ENCODE measurements at regions not wholly inside any gene's neighbourhood (a gene's known extent, or its start where the extent isn't known, plus 50 kb on each side); places are given as distances from the start of the nearest gene placed in this dataset.

DNA sequence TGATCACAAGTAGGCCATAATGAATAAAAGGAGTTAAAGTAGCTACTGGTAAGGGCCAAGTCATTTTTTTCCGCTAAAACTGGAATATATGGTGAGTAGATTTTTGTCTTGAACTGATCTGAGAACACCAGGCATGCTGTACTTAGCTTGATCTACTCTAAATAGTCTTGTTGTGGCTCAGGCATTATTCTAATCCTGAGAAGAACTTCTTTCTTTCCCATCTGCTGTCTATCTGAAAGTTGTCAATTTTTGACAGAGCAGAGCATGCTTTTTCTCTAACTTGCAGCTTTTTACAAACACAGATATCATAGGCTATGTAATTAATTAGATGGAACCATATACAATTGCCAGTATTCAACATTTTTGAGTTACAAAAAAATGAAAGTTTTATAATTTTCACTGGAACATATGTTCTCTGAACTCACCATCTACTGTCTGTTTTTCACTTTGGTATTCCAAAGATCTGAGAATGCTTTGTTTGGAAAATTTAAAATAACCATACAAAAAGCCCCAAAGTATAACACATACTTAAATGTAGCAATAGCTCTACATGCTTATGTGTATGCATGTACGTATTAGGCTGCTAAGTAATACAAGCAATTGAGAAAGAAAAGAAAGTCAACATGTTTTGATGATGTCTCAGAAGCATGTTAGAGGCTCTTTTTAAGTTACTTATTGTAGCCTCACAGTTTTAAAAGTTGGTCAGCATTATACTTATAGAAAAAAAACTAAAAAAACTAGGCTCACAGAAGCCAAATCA, 542.7 kb upstream of the LUZP2 start:
- intact Hi-C loops (cut with DNase I, micrococcal nuclease) = no loop called here
- CTCF ChIA-PET = no interaction called here
- no peaks in the 10 kb centered on the region for H3K4me1 Mint-ChIP-seq (ENCODE audit: low read depth)

DNA sequence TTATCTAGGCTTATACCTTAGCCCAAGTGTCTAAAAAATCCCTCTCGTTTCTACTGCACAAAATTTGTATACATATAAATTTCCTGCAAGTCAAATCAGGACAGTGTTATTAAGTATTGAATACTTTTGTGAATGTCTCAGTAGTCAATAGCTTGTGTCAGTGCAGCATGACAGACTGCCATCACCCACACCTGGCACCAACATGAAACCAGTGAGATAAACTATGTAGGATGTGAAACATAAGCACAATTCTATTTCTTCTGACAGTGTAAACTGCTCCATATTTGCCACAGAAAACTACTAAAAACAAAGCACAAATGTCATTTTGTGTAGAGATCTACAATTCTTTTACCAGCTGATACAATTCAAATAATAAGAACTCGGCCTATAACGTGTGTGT, 542.1 kb upstream of the LUZP2 start:
- TF ChIP-seq, protein P1, sequence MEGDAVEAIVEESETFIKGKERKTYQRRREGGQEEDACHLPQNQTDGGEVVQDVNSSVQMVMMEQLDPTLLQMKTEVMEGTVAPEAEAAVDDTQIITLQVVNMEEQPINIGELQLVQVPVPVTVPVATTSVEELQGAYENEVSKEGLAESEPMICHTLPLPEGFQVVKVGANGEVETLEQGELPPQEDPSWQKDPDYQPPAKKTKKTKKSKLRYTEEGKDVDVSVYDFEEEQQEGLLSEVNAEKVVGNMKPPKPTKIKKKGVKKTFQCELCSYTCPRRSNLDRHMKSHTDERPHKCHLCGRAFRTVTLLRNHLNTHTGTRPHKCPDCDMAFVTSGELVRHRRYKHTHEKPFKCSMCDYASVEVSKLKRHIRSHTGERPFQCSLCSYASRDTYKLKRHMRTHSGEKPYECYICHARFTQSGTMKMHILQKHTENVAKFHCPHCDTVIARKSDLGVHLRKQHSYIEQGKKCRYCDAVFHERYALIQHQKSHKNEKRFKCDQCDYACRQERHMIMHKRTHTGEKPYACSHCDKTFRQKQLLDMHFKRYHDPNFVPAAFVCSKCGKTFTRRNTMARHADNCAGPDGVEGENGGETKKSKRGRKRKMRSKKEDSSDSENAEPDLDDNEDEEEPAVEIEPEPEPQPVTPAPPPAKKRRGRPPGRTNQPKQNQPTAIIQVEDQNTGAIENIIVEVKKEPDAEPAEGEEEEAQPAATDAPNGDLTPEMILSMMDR (IDR thresholded peaks at IDR 0.05) = no peak
- intact Hi-C loops (cut with DNase I, micrococcal nuclease) = no loop called here
- H3K27me3 ChIP-seq (ENCODE audit: control insufficient read depth in 1 of 2, insufficient read depth in 2 of 2, low read length in 2 of 2) = no peaks in the 10 kb centered on the region
- H3K9me3 Mint-ChIP-seq = peaks cover 7% of the 10 kb centered on the region
- no peaks in the 10 kb centered on the region for H3K36me3 ChIP-seq (ENCODE audit: insufficient read depth, low read length)
- no peak overlapping the region for H3K27ac Mint-ChIP-seq
- no peak overlapping the region for H3K4me3 ChIP-seq (ENCODE audit: low read length)
- no peaks in the 10 kb centered on the region for H3K4me1 ChIP-seq (ENCODE audit: insufficient read depth, low read length)
- H3K9me3 ChIP-seq (ENCODE audit: control insufficient read depth in 1 of 2, insufficient read depth in 1 of 2, low read length in 2 of 2) = no peaks in the 10 kb centered on the region
- H3K27me3 Mint-ChIP-seq = no peaks in the 10 kb centered on the region
- DNase-seq (no peak), ATAC-seq (ENCODE audit: poor library complexity) (no peak)
- no peak overlapping the region for H3K27ac ChIP-seq (ENCODE audit: low read depth in 1 of 2, low read length in 2 of 2)
- no peaks in the 10 kb centered on the region for H3K36me3 Mint-ChIP-seq (ENCODE audit: low read depth)
- ChIA-PET CTCF (no interaction called here), POLR2A (no interaction called here)
- no peak overlapping the region for H3K4me3 Mint-ChIP-seq
- H3K4me1 Mint-ChIP-seq (ENCODE audit: low read depth) = no peaks in the 10 kb centered on the region

More for the DNA sequence above, 542.7 kb upstream of the LUZP2 start:
- H3K27me3 ChIP-seq (ENCODE audit: control insufficient read depth in 1 of 2, insufficient read depth in 2 of 2, low read length in 2 of 2) = no peaks in the 10 kb centered on the region
- Mint-ChIP-seq H3K36me3 (ENCODE audit: low read depth) (no peaks in the 10 kb centered on the region), H3K9me3 (peaks cover 7% of the 10 kb centered on the region), H3K4me3 (no peak overlapping the region), H3K27me3 (no peaks in the 10 kb centered on the region), H3K27ac (no peak overlapping the region)
- H3K36me3 ChIP-seq (ENCODE audit: insufficient read depth, low read length) = no peaks in the 10 kb centered on the region
- H3K4me1 ChIP-seq (ENCODE audit: insufficient read depth, low read length) = no peaks in the 10 kb centered on the region
- ATAC-seq (ENCODE audit: poor library complexity) = no peak
- H3K27ac ChIP-seq (ENCODE audit: low read depth in 1 of 2, low read length in 2 of 2) = no peak overlapping the region
- no peak for DNase-seq
- TF ChIP-seq, protein P1 (IDR thresholded peaks at IDR 0.05) = no peak
- POLR2A ChIA-PET = no interaction called here
- H3K9me3 ChIP-seq (ENCODE audit: control insufficient read depth in 1 of 2, insufficient read depth in 1 of 2, low read length in 2 of 2) = no peaks in the 10 kb centered on the region
- no peak overlapping the region for H3K4me3 ChIP-seq (ENCODE audit: low read length)

DNA sequence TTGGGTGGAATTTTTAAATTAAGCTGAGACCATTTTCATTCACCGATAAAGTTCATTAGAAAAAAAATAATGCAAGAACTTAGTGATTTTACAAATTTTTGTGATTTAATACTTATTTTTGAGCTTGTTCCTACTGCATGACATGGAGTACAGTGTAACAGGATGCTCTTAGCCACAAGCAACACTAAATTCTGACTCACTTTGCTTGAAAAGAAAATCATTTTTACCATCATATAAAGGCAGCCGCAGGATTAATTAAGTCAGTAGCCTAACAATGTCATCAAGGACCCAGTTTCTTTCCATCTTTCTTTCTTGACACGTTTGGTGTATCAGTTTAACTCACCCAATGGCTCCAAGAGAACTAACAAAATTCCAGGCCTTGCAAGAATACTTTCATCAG, 540.3 kb upstream of the LUZP2 start:
- intact Hi-C loops (cut with DNase I, micrococcal nuclease) = no loop called here
- DNase-seq = no peak
- Mint-ChIP-seq H3K4me3 (no peak overlapping the region), H3K4me1 (ENCODE audit: low read depth) (no peaks in the 10 kb centered on the region), H3K36me3 (ENCODE audit: low read depth) (no peaks in the 10 kb centered on the region), H3K27ac (no peak overlapping the region), H3K27me3 (no peaks in the 10 kb centered on the region), H3K9me3 (peaks cover 4% of the 10 kb centered on the region)
- H3K36me3 ChIP-seq (ENCODE audit: insufficient read depth, low read length) = no peaks in the 10 kb centered on the region
- no peaks in the 10 kb centered on the region for H3K27me3 ChIP-seq (ENCODE audit: control insufficient read depth in 1 of 2, insufficient read depth in 2 of 2, low read length in 2 of 2)
- H3K27ac ChIP-seq (ENCODE audit: low read depth in 1 of 2, low read length in 2 of 2) = no peak overlapping the region
- TF ChIP-seq, protein P1 (IDR thresholded peaks at IDR 0.05) = no peak
- CTCF ChIA-PET = no interaction called here
- H3K4me1 ChIP-seq (ENCODE audit: insufficient read depth, low read length) = no peaks in the 10 kb centered on the region
- POLR2A ChIA-PET = no interaction called here
- H3K9me3 ChIP-seq (ENCODE audit: control insufficient read depth in 1 of 2, insufficient read depth in 1 of 2, low read length in 2 of 2) = peaks cover 0 to 2% of the 10 kb centered on the region in 2 experiments
- H3K4me3 ChIP-seq (ENCODE audit: low read length) = no peak overlapping the region
- no peak for ATAC-seq (ENCODE audit: poor library complexity)
